ENCODE measurements at regions not wholly inside any gene's neighbourhood (a gene's known extent, or its start where the extent isn't known, plus 50 kb on each side); places are given as distances from the start of the nearest gene placed in this dataset.

GRCh38 chr12:69069479-69069878 is 136.5 kb upstream of the CPM start:
- no peak for FAIRE-seq
- CTCF ChIA-PET = interaction anchor here (0.7 to 5.5 kb wide), 23 partner anchors 8 to 294 kb away, joined by 3 to 45 read pairs (median 4); no protein-coding TSS in a partner anchor
- RAD21 ChIA-PET (ENCODE audit: unreplicated experiment) = interaction anchor here (0.6 to 1.1 kb wide), 5 partner anchors 60 to 233 kb away, joined by 3 to 6 read pairs (median 3); no protein-coding TSS in a partner anchor

More at GRCh38 chr12:69069479-69069878, 136.5 kb upstream of the CPM start:
- Histone ChIP-seq H3K4me3 (no peak overlapping the region), H3K79me2 (ENCODE audit: control insufficient read depth, insufficient read depth, low read length) (no peaks in the 10 kb centered on the region), H3K9ac (ENCODE audit: control insufficient read depth, insufficient read depth, low read length) (no peak overlapping the region), H3K9me3 (replicated peaks; ENCODE audit: control insufficient read depth, insufficient read depth, low read length) (no peaks in the 10 kb centered on the region), H4K20me1 (ENCODE audit: control insufficient read depth, insufficient read depth) (no peaks in the 10 kb centered on the region), H3K36me3 (ENCODE audit: control insufficient read depth in 2 of 2, insufficient read depth in 2 of 2, low read length in 1 of 2) (no peaks in the 10 kb centered on the region), H2AFZ (ENCODE audit: control insufficient read depth, low read depth, low read length) (no peak overlapping the region), H3K27ac (ENCODE audit: control insufficient read depth, insufficient read depth) (no peak overlapping the region), H3K4me2 (ENCODE audit: control insufficient read depth, insufficient read depth) (no peak overlapping the region), H3K4me1 (ENCODE audit: control insufficient read depth, insufficient read depth, low read length) (no peaks in the 10 kb centered on the region), H3K27me3 (replicated peaks in 1 of 2; ENCODE audit: control insufficient read depth in 2 of 2, insufficient read depth in 2 of 2, low read length in 1 of 2) (peaks cover 0 to 2% of the 10 kb centered on the region in 2 experiments; a peak in 1 of 4 replicates)
- ATAC-seq (no peak), DNase-seq (ENCODE audit: low read depth, low spot score) (no peak)
- 58% methylated on average over 10 of the region's 10 CpGs for WGBS (ENCODE audit: insufficient coverage, insufficient replicate concordance, low lambda C conversion rate, missing lambda C conversion rate)
- in situ Hi-C loops (cut with MboI) = no loop called here
- intact Hi-C loops (cut with micrococcal nuclease; ENCODE audit: unreplicated experiment) = no loop called here
- TF ChIP-seq HDAC6 (IDR thresholded peaks at IDR 0.05; ENCODE audit: unreplicated experiment) = no peak
- TF ChIP-seq SMC3 (IDR thresholded peaks at IDR 0.05; ENCODE audit: borderline replicate concordance, low read length) = no peak
- TF ChIP-seq ESRRA (IDR thresholded peaks at IDR 0.05; ENCODE audit: low read length) = no peak
- no peak for TF ChIP-seq YY1 (IDR thresholded peaks at IDR 0.05; ENCODE audit: low read depth, low read length)
- no peak for TF ChIP-seq GATAD2B (conservative IDR thresholded peaks at IDR 0.05; ENCODE audit: low read depth)
- TF ChIP-seq NFYB (IDR thresholded peaks at IDR 0.05; ENCODE audit: insufficient read depth, low read depth, low read length) = no peak
- no peak for TF ChIP-seq ZNF622 (IDR thresholded peaks at IDR 0.05)
- no peak for TF ChIP-seq ATF3 (IDR thresholded peaks at IDR 0.05; ENCODE audit: borderline replicate concordance, extremely low read depth, low read depth, low read length)
- TF ChIP-seq SIX5 (IDR thresholded peaks at IDR 0.05; ENCODE audit: low read depth, low read length, severe bottlenecking) = no peak
- TF ChIP-seq EP300 (IDR thresholded peaks at IDR 0.05; ENCODE audit: borderline replicate concordance in 1 of 2, control insufficient read depth in 1 of 2, low read depth in 2 of 2, low read length in 2 of 2) = no peak
- no peak for TF ChIP-seq NFIC (IDR thresholded peaks at IDR 0.05; ENCODE audit: low read depth, low read length)
- TF ChIP-seq FOXM1 (IDR thresholded peaks at IDR 0.05; ENCODE audit: low read depth, low read length) = no peak
- no peak for TF ChIP-seq POU2F2 (IDR thresholded peaks at IDR 0.05; ENCODE audit: borderline replicate concordance, low read depth, low read length)
- no peak for TF ChIP-seq MTA2 (IDR thresholded peaks at IDR 0.05; ENCODE audit: low read depth)
- no peak for TF ChIP-seq NFYA (IDR thresholded peaks at IDR 0.05; ENCODE audit: borderline replicate concordance, low read depth, low read length)
- no peak for TF ChIP-seq ZNF384 (IDR thresholded peaks at IDR 0.05; ENCODE audit: borderline replicate concordance, low read depth, low read length)
- TF ChIP-seq MAX (IDR thresholded peaks at IDR 0.05; ENCODE audit: low read depth, low read length) = no peak
- TF ChIP-seq SRF (IDR thresholded peaks at IDR 0.05; ENCODE audit: low read depth in 2 of 2, low read length in 2 of 2) = no peak
- BruUV-seq (replicated peaks) = no TSS peak
- POLR2A ChIA-PET = no interaction called here
- SMC1A ChIA-PET (ENCODE audit: uncharacterized antibody, unreplicated experiment) = interaction anchor here (0.6 to 2.8 kb wide), 15 partner anchors 10 to 749 kb away, joined by 3 to 16 read pairs (median 3); no protein-coding TSS in a partner anchor
